Loucy (cell line): ENCODE measurements at regions not wholly inside any gene's neighbourhood (a gene's known extent, or its start where the extent isn't known, plus 50 kb on each side); places are given as distances from the start of the nearest gene placed in this dataset.

Source experiments
- H2AFZ ChIP-seq: fragments of 200-600 bp; sonication (generic); 2 replicates; pipeline ENCODE4 v1.6.0; 2016; ENCODE audit warnings: antibody characterized with exemption, mild to moderate bottlenecking, low read length, moderate library complexity
- H3F3A ChIP-seq: fragments of 200-600 bp; 2 replicates; pipeline ENCODE4 v1.6.0; 2016; ENCODE audit warnings: antibody characterized with exemption, low read depth, mild to moderate bottlenecking
- H3K27me3 ChIP-seq: fragments of 200-600 bp; sonication (generic); 2 replicates; pipeline ENCODE4 v1.6.1; 2014; ENCODE audit warnings: low read length, mild to moderate bottlenecking; ENCODE audit not compliant: insufficient read depth, poor library complexity, severe bottlenecking
- H3K36me3 ChIP-seq: fragments of 200-600 bp; sonication (generic); 2 replicates; pipeline ENCODE4 v1.6.1; 2016; ENCODE audit warnings: low read length; ENCODE audit not compliant: insufficient read depth
- H3K4me1 ChIP-seq: fragments of 200-600 bp; sonication (generic); 2 replicates; pipeline ENCODE4 v1.5.1; 2014; ENCODE audit warnings: low read length, mild to moderate bottlenecking; ENCODE audit not compliant: insufficient read depth, poor library complexity, severe bottlenecking
- H3K4me2 ChIP-seq: fragments of 200-600 bp; sonication (generic); 2 replicates; pipeline ENCODE4 v1.6.0; 2014; ENCODE audit warnings: antibody characterized with exemption, low read length, low read depth, mild to moderate bottlenecking; ENCODE audit not compliant: poor library complexity, severe bottlenecking
- H3K4me3 ChIP-seq: fragments of 200-600 bp; sonication (generic); 2 replicates; pipeline ENCODE4 v1.5.1; 2014; ENCODE audit warnings: low read length, mild to moderate bottlenecking, mixed read lengths; ENCODE audit not compliant: poor library complexity, severe bottlenecking
- H3K79me2 ChIP-seq: fragments of 200-600 bp; sonication (generic); 2 replicates; pipeline ENCODE4 v1.6.1; 2014; ENCODE audit warnings: low read length; ENCODE audit not compliant: insufficient read depth
- H3K9ac ChIP-seq: fragments of 200-600 bp; sonication (generic); 2 replicates; pipeline ENCODE4 v1.6.0; 2014; ENCODE audit warnings: mild to moderate bottlenecking, low read depth, low read length, moderate library complexity; ENCODE audit not compliant: poor library complexity, severe bottlenecking
- H3K9me2 ChIP-seq: fragments of 200-600 bp; sonication (generic); replicated peaks from 2 replicates; pipeline ENCODE4 v1.6.1; 2016; ENCODE audit warnings: low read depth, low read length, mixed read lengths
- H3K9me3 ChIP-seq: fragments of 200-600 bp; sonication (generic); 2 replicates; pipeline ENCODE4 v1.6.1; 2014; ENCODE audit warnings: mild to moderate bottlenecking, antibody characterized with exemption, low read length, low read depth; ENCODE audit not compliant: insufficient read depth
- H4K20me1 ChIP-seq: fragments of 200-600 bp; sonication (generic); 2 replicates; pipeline ENCODE4 v1.6.0; 2014; ENCODE audit warnings: antibody characterized with exemption, low read length, mild to moderate bottlenecking; ENCODE audit not compliant: insufficient read depth, poor library complexity, severe bottlenecking
- CTCF ChIP-seq: fragments of 200-600 bp; sonication (generic); conservative IDR thresholded peaks from 2 replicates; pipeline ENCODE4 v1.5.1; 2014; ENCODE audit warnings: mild to moderate bottlenecking, antibody characterized with exemption, low read length
- EZH2phosphoT487 ChIP-seq: fragments of 200-600 bp; IDR thresholded peaks from 2 replicates; pipeline ENCODE4 v1.6.1; 2018; ENCODE audit warnings: antibody characterized with exemption, mild to moderate bottlenecking, moderate library complexity, borderline replicate concordance

- Histone ChIP-seq H3K9ac (no peak overlapping the region), H3K36me3 (no peaks in the 10 kb centered on the region), H3K27me3 (no peaks in the 10 kb centered on the region), H3K4me2 (no peak overlapping the region), H3K4me3 (no peak overlapping the region), H3K4me1 (no peaks in the 10 kb centered on the region), H3K9me3 (no peaks in the 10 kb centered on the region), H3K9me2 (no peaks in the 10 kb centered on the region), H4K20me1 (no peaks in the 10 kb centered on the region), H3F3A (no peaks in the 10 kb centered on the region), H3K79me2 (no peaks in the 10 kb centered on the region), H2AFZ (no peak overlapping the region)
- TF ChIP-seq CTCF (no peak), EZH2phosphoT487 (no peak)
These were observed 195.0 kb upstream of the EPHA3 start for GRCh38 chr3:88912294-88912877.

GRCh38 chr3:88918841-88919240 is 188.6 kb upstream of the EPHA3 start:
- TF ChIP-seq CTCF: no peak
- no peak for TF ChIP-seq EZH2phosphoT487
- Histone ChIP-seq H3K4me3 (no peak overlapping the region), H2AFZ (no peak overlapping the region), H3K4me1 (no peaks in the 10 kb centered on the region), H3K9me2 (no peaks in the 10 kb centered on the region), H3K9ac (no peak overlapping the region), H3F3A (no peaks in the 10 kb centered on the region), H4K20me1 (no peaks in the 10 kb centered on the region), H3K27me3 (no peaks in the 10 kb centered on the region), H3K79me2 (no peaks in the 10 kb centered on the region), H3K9me3 (no peaks in the 10 kb centered on the region), H3K4me2 (no peak overlapping the region), H3K36me3 (no peaks in the 10 kb centered on the region)

- no peak overlapping the region for H3K4me3 ChIP-seq
- no peaks in the 10 kb centered on the region for H4K20me1 ChIP-seq
- H3K27me3 ChIP-seq: no peaks in the 10 kb centered on the region
- no peaks in the 10 kb centered on the region for H3K79me2 ChIP-seq
- H3K9me2 ChIP-seq: no peaks in the 10 kb centered on the region
- no peak for TF ChIP-seq EZH2phosphoT487
- TF ChIP-seq CTCF: no peak
- no peaks in the 10 kb centered on the region for H3K9me3 ChIP-seq
- H3K4me1 ChIP-seq: no peaks in the 10 kb centered on the region
- no peak overlapping the region for H3K9ac ChIP-seq
- H3K4me2 ChIP-seq: no peak overlapping the region
- H2AFZ ChIP-seq: no peak overlapping the region
- no peaks in the 10 kb centered on the region for H3K36me3 ChIP-seq
- H3F3A ChIP-seq: no peaks in the 10 kb centered on the region
These were observed 185.4 kb upstream of the EPHA3 start for GRCh38 chr3:88921986-88922385.
